K562 (cell line): ENCODE measurements at regions not wholly inside any gene's neighbourhood (a gene's known extent, or its start where the extent isn't known, plus 50 kb on each side); places are given as distances from the start of the nearest gene placed in this dataset.

Source experiments
- ATAC-seq: fragments of 200-7000 bp; cut with Tn5 transposase; 3 replicates; pipeline ENCODE4 v1.9.1; 2020; ENCODE audit warnings: moderate library complexity
- BruUV-seq: library from RNA; stranded (reverse); fragments of 400-500 nt; replicated peaks from 2 replicates; lab custom pipeline; 2021; lab: Mats Ljungman, UMichigan
- CTCF ChIA-PET: fragments of 300-600 bp; formaldehyde crosslinking; extraction: SDS; loops from one replicate; lab custom pipeline; 2021; ENCODE audit warnings: low intra/inter-chr PET ratio; lab: Yijun Ruan, JAX
- POLR2A ChIA-PET: fragments of 300-600, 350-650 bp; sonication (Branson Sonifier 250); formaldehyde crosslinking; extraction: SDS; loops from one replicate; lab custom pipeline; 2021; ENCODE audit warnings: antibody characterized with exemption, inconsistent platforms; lab: Yijun Ruan, JAX
- DNase-seq, 4 experiments: peaks; one replicate each; pipeline versions ENCODE4 v3.0.0 to v3.0.0-alpha.2; 2011 to 2018; ENCODE audit warnings: low spot score in 3 of 4, mixed read lengths in 3 of 4; ENCODE audit errors: extremely low read depth in 1 of 4
- FAIRE-seq: peaks from 2 replicates; lab custom pipeline; 2011; peaks lifted over from hg19 to GRCh38; lab: Jason Lieb, UNC
- H2AFZ ChIP-seq: 2 replicates; pipeline ENCODE4 v1.6.0; 2011; ENCODE audit warnings: low read depth, low read length, control low read depth, inconsistent platforms
- H3K27ac ChIP-seq: fragments of 200-600 bp; 3 replicates; pipeline ENCODE4 v1.8.0; 2011; ENCODE audit warnings: low read depth, mild to moderate bottlenecking, control low read depth, inconsistent platforms, low read length, moderate library complexity, mixed read lengths; ENCODE audit errors: extremely low read depth
- H3K27me3 ChIP-seq, 2 experiments: fragments of 300-600 bp in 1 of 2; 2 replicates in 1 of 2; 3 replicates in 1 of 2; pipeline versions ENCODE4 v1.6.0 to v1.8.0; 2011; ENCODE audit warnings: inconsistent platforms in 2 of 2, low read length in 2 of 2, mild to moderate bottlenecking in 1 of 2, mixed read lengths in 1 of 2, moderate library complexity in 1 of 2; ENCODE audit not compliant: control insufficient read depth in 2 of 2, insufficient read depth in 2 of 2
- H3K36me3 ChIP-seq: fragments of 300-600 bp; 3 replicates; pipeline ENCODE4 v1.8.0; 2011; ENCODE audit warnings: mild to moderate bottlenecking, low read length, inconsistent platforms; ENCODE audit not compliant: control insufficient read depth, insufficient read depth
- H3K4me1 ChIP-seq, 2 experiments: fragments of 200-600 bp in 1 of 2; replicated peaks in 1 of 2; 2 replicates in 1 of 2; 3 replicates in 1 of 2; pipeline versions ENCODE4 v1.5.1 to v1.8.0; 2011; ENCODE audit warnings: inconsistent platforms in 2 of 2, low read length in 2 of 2, mild to moderate bottlenecking in 1 of 2, mixed read lengths in 1 of 2, moderate library complexity in 1 of 2; ENCODE audit not compliant: control insufficient read depth in 2 of 2, insufficient read depth in 2 of 2
- H3K4me2 ChIP-seq: 2 replicates; pipeline ENCODE4 v1.6.1; 2011; ENCODE audit warnings: low read length, control low read depth, inconsistent platforms, mixed read lengths; ENCODE audit not compliant: insufficient read depth
- H3K4me3 ChIP-seq: fragments of 200-600 bp; sonication (generic), shearing (Covaris generic); 2 replicates; pipeline ENCODE4 v1.5.1; 2016; ENCODE audit warnings: control low read depth, inconsistent platforms
- H3K79me2 ChIP-seq: fragments of 200-600 bp; 3 replicates; pipeline ENCODE4 v1.8.0; 2011; ENCODE audit warnings: low read length, inconsistent platforms; ENCODE audit not compliant: control insufficient read depth, insufficient read depth
- H3K9ac ChIP-seq, 2 experiments: 2 replicates each; pipeline versions ENCODE4 v1.6.0 to v1.6.1; 2011; ENCODE audit warnings: low read depth in 2 of 2, low read length in 2 of 2, control low read depth in 1 of 2, inconsistent platforms in 1 of 2, mild to moderate bottlenecking in 1 of 2, mixed read lengths in 1 of 2; ENCODE audit not compliant: insufficient read depth in 1 of 2
- H3K9me1 ChIP-seq: one replicate; pipeline ENCODE4 v1.6.0; 2011; ENCODE audit warnings: inconsistent platforms, mild to moderate bottlenecking, low read length, moderate library complexity; ENCODE audit not compliant: control insufficient read depth, insufficient read depth
- H3K9me3 ChIP-seq: replicated peaks from 2 replicates; pipeline ENCODE4 v1.5.1; 2011; ENCODE audit warnings: low read depth, low read length, inconsistent platforms; ENCODE audit not compliant: control insufficient read depth, insufficient read depth
- H4K20me1 ChIP-seq: replicated peaks from 2 replicates; pipeline ENCODE4 v1.6.1; 2011; ENCODE audit warnings: low read length, inconsistent platforms, mixed read lengths; ENCODE audit not compliant: control insufficient read depth, insufficient read depth
- FOXJ3 ChIP-seq: sonication (generic); formaldehyde crosslinking; IDR thresholded peaks from 2 replicates; pipeline ENCODE4 v1.4.0; 2020; ENCODE audit warnings: mild to moderate bottlenecking, missing genetic modification reagents
- IRF1 ChIP-seq: sonication (generic); formaldehyde crosslinking; IDR thresholded peaks from 2 replicates; pipeline ENCODE4 v1.8.0; 2022; ENCODE audit warnings: missing genetic modification reagents, mild to moderate bottlenecking, borderline replicate concordance
- JUNB ChIP-seq: fragments of 450-650 bp; formaldehyde crosslinking; conservative IDR thresholded peaks from 2 replicates; pipeline ENCODE4 v1.4.0; 2020; ENCODE audit warnings: mild to moderate bottlenecking
- ZNF282 ChIP-seq: sonication (generic); formaldehyde crosslinking; IDR thresholded peaks from 2 replicates; pipeline ENCODE4 v1.8.1; 2023; ENCODE audit warnings: missing genetic modification reagents
- WGBS: fragments of 100-300 bp; shearing (Covaris generic); methylation state at CpG from one replicate; pipeline ENCODE4 v1.1.6; 2016; ENCODE audit warnings: low coverage, mixed read lengths; ENCODE audit not compliant: insufficient coverage; ENCODE audit errors: missing lambda C conversion rate; 5-methylcytosine and 5-hydroxymethylcytosine counted together
- in situ Hi-C: fragments of 300-500 bp; cut with MboI; formaldehyde crosslinking; loops from 4 replicates; pipeline ENCODE4 v1.15.0; 2018; ENCODE audit warnings: inconsistent platforms, mixed read lengths
- intact Hi-C: fragments of 100-400 bp; cut with micrococcal nuclease; formaldehyde crosslinking; loops from 2 replicates; pipeline ENCODE4 v1.14.2; 2022

GRCh38 chr7:118072893-118073674, 110.9 kb upstream of the LSM8 start (continued):
- no peak for TF ChIP-seq IRF1

- POLR2A ChIA-PET: no interaction called here
- no peaks in the 10 kb centered on the region for H3K9me1 ChIP-seq
- no peaks in the 10 kb centered on the region for H3K36me3 ChIP-seq
- H3K4me3 ChIP-seq: no peak overlapping the region
- no peak for ATAC-seq
- H2AFZ ChIP-seq: no peak overlapping the region
- in situ Hi-C loops (no loop called here), intact Hi-C loops (no loop called here)
- no peaks in the 10 kb centered on the region for H3K27me3 ChIP-seq
- no peak overlapping the region for H3K27ac ChIP-seq
- H3K4me1 ChIP-seq: no peaks in the 10 kb centered on the region
- no peaks in the 10 kb centered on the region for H3K79me2 ChIP-seq
- BruUV-seq: no TSS peak
- DNase-seq: no peak
- CTCF ChIA-PET: no interaction called here
- H3K9me3 ChIP-seq: no peaks in the 10 kb centered on the region
- no peak for FAIRE-seq
- H4K20me1 ChIP-seq: no peaks in the 10 kb centered on the region
- 3% methylated on average over 2 of the region's 2 CpGs for WGBS
- no peak overlapping the region for H3K4me2 ChIP-seq
- no peak for TF ChIP-seq ZNF282 (CRISPR knock-in tag)
- TF ChIP-seq FOXJ3 (CRISPR knock-in tag): no peak
- TF ChIP-seq JUNB: no peak
- H3K9ac ChIP-seq: no peak overlapping the region
Observed at GRCh38 chr7:118075936-118076335, 108.0 kb upstream of the LSM8 start.
